HFF-Myc (cell line): ENCODE measurements at regions not wholly inside any gene's neighbourhood (a gene's known extent, or its start where the extent isn't known, plus 50 kb on each side); places are given as distances from the start of the nearest gene placed in this dataset.
"Not testable (repeated sequence)": the region's sequence is repeated elsewhere in the genome, so short reads cannot be mapped to it uniquely, and the experiment has no call there.

Experiments used
- DNase-seq: peaks from one replicate; pipeline ENCODE4 v3.0.0-alpha.2; 2011; ENCODE audit warnings: low read depth; ENCODE audit errors: extremely low read depth
- H3K4me3 ChIP-seq: replicated peaks from 2 replicates; pipeline ENCODE4 v1.5.1; 2011; ENCODE audit warnings: low read depth, mild to moderate bottlenecking, control low read depth, low read length
- TF ChIP-seq, protein P1 (sequence below): IDR thresholded peaks from 2 replicates; pipeline ENCODE4 v1.5.1; 2012; ENCODE audit warnings: mild to moderate bottlenecking, low read depth, low read length, control low read depth; ENCODE audit errors: missing control alignments

DNA sequence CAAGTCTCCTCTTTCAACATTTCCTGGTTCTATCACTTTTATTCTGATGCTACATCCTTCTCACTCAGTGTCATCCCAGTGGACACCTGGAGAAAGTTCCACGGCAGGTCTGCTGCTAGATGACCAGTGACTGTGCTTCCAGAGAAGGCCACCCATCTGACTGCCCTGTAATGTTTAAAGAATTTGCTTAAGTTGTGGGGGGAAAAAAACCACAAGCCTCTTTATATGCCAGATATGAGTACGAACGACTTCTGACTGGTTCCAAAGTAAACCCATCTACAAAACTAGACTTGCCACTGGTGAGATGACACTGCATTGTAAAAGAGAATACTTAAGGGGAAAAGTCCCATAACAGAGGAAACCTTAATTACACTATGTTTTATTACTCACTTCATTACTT is 69.6 kb upstream of the VWC2 start:
- H3K4me3 ChIP-seq = no peak overlapping the region
- DNase-seq = no peak
- TF ChIP-seq, protein P1, sequence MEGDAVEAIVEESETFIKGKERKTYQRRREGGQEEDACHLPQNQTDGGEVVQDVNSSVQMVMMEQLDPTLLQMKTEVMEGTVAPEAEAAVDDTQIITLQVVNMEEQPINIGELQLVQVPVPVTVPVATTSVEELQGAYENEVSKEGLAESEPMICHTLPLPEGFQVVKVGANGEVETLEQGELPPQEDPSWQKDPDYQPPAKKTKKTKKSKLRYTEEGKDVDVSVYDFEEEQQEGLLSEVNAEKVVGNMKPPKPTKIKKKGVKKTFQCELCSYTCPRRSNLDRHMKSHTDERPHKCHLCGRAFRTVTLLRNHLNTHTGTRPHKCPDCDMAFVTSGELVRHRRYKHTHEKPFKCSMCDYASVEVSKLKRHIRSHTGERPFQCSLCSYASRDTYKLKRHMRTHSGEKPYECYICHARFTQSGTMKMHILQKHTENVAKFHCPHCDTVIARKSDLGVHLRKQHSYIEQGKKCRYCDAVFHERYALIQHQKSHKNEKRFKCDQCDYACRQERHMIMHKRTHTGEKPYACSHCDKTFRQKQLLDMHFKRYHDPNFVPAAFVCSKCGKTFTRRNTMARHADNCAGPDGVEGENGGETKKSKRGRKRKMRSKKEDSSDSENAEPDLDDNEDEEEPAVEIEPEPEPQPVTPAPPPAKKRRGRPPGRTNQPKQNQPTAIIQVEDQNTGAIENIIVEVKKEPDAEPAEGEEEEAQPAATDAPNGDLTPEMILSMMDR = no peak

DNA sequence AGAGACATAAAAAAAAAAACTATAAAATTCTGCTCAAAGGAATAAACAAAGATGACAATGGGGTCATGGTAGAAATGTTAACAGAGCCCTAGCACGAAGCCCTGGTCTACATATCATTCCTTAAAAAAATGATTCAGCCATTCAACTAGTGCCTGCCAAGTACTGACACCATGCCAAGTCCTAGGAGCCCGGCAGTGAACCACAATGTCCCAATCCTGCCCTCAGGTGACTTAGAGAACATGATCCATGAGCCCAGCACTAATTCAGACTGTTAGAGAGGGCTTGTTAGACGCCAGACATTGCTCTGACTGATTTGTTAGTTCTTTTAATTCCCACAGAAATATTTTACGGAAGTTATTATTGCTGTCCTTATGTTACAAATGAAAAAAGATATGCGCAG is 67.3 kb upstream of the VWC2 start:
- no peak for DNase-seq
- H3K4me3 ChIP-seq = no peak overlapping the region
- TF ChIP-seq, protein P1 = no peak

DNA sequence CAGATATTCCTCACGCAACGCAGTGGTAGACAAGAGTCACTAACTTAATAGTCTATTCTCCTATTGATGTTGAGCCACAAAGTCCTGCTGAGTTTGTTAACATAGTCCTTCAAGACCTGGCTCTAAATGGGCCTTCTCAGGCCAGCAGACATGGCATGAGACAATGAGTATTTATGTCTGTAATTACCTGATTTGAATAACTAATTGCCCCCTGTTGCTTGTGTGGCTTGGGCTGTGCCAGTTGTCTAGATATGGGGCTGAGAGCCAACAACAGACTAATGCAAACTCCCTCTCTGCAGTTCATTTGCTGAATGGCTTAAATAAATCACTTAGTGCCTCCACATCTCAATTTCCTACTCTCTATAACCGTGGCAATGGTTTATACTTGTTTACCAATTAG is 65.5 kb upstream of the VWC2 start:
- TF ChIP-seq, protein P1 = no peak
- DNase-seq = no peak
- no peak overlapping the region for H3K4me3 ChIP-seq

DNA sequence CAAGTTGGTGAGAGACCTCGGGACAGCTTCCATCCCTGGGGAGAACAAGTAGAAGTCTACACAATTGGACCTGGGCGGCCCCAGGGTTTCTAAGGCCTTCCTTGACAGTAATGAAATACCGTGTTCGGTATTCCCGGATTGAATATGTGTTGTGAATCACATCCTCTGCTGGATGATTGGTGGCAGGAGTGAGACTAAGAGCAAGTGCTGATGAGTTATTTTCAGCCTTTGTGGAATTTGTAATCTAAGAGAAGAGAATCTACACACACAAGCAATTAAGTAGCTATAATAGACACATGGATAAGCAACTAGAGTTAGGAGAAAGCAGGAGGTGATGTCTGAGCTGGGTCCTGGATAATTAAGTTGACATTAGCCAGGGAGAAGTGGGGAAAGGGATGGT is 64.8 kb upstream of the VWC2 start:
- DNase-seq = no peak
- TF ChIP-seq, protein P1 = no peak
- H3K4me3 ChIP-seq = no peak overlapping the region

DNA sequence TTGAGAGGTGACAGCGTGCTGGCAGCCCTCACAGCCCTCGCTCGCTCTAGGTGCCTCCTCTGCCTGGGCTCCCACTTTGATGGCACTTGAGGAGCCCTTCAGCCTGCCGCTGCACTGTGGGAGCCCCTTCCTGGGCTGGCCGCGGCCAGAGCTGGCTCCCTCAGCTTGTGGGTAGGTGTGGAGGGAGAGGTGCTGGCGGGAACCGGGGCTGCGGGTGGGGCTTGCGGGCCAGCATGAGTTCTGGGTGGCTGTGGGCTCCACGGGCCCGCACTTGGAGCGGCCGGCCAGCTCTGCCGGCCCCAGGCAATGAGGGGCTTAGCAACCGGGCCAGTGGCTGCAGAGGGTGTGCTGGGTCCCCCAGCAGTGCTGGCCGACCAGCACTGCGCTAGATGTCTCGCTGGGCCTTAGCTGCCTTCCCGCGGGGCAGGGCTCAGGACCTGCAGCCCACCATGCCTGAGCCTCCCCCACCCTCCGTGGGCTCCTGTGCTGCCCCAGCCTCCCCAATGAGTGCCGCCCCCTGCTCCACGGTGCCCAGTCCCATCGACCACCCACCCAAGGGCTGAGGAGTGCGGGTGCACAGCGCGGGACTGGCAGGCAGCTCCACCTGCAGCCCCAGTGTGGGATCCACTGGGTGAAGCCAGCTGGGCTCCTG is 62.2 kb upstream of the VWC2 start:
- not testable (repeated sequence) for H3K4me3 ChIP-seq, DNase-seq

DNA sequence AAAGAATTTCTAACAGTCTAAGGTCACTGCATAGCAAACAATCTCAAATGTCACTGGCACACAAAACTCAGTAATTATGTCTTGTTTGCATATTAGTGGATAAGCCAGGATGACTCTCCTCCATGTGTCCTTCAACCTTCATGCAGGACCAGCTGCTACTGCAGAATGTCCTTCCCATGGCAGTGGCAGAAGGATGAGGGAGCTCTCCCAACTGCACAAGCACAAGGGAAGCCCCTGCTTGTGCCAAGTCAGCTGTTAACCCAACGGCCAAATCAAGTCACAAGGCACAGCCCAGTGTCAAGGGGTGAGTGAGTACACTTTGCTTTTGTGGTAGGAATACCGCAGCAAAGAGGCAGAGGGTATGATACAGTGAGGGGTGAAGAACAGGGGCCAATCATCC is 59.3 kb upstream of the VWC2 start:
- DNase-seq = no peak
- TF ChIP-seq, protein P1 = no peak
- H3K4me3 ChIP-seq = no peak overlapping the region

DNA sequence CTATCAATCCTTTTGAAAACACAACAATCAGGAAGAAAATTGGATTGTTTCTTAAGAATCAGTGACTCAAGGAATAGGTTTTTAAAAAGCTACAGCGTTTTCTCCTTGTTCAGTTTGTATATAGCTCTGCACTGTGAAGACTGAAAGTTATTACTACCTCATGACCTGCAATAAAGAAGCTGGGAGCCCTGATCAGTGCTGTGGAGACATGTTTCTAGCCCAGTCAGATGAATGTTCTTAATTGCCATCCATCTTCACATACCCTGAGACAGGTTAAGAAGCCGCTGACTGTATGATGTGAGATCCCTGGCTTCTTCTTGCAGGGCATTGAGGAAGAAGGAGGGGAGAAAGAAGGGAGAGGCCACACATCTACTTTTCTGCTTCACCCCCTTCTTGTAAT is 58.0 kb upstream of the VWC2 start:
- no peak for DNase-seq
- no peak overlapping the region for H3K4me3 ChIP-seq
- TF ChIP-seq, protein P1 = no peak
